Skeletal muscle tissue (tissue), 3 donors: ENCODE measurements at regions not wholly inside any gene's neighbourhood (a gene's known extent, or its start where the extent isn't known, plus 50 kb on each side); places are given as distances from the start of the nearest gene placed in this dataset.
A peak's percentile ranks its signal among the peaks of the same experiment; 100 is the strongest.
"Not testable (repeated sequence)": the region's sequence is repeated elsewhere in the genome, so short reads cannot be mapped to it uniquely, and the experiment has no call there.

ENCODE experiments used
- H3K27ac ChIP-seq: one replicate; pipeline ENCODE4 v1.7.0; 2013; ENCODE audit warnings: mild to moderate bottlenecking, low read depth, low read length, inconsistent platforms
- H3K27me3 ChIP-seq, 3 donors: one replicate each; pipeline ENCODE4 v1.7.0; 2013; ENCODE audit warnings: low read length in 3 of 3; ENCODE audit not compliant: control insufficient read depth in 3 of 3, insufficient read depth in 3 of 3
- H3K36me3 ChIP-seq, 3 donors: one replicate each; pipeline ENCODE4 v1.7.0; 2013; ENCODE audit warnings: low read length in 3 of 3; ENCODE audit not compliant: control insufficient read depth in 3 of 3, insufficient read depth in 3 of 3
- H3K4me1 ChIP-seq, 3 donors: one replicate each; pipeline ENCODE4 v1.7.0; 2013; ENCODE audit warnings: low read length in 3 of 3, mild to moderate bottlenecking in 3 of 3; ENCODE audit not compliant: control insufficient read depth in 3 of 3, insufficient read depth in 3 of 3
- H3K4me3 ChIP-seq, 3 donors: one replicate each; pipeline ENCODE4 v1.7.0; 2013; ENCODE audit warnings: low read length in 3 of 3
- H3K9ac ChIP-seq, 3 donors: one replicate each; pipeline ENCODE4 v1.7.0; 2013; ENCODE audit warnings: low read length in 3 of 3, mild to moderate bottlenecking in 3 of 3, moderate library complexity in 2 of 3, low read depth in 1 of 3
- H3K9me3 ChIP-seq, 3 donors: one replicate each; pipeline ENCODE4 v1.7.0; 2013; ENCODE audit warnings: low read length in 3 of 3; ENCODE audit not compliant: control insufficient read depth in 3 of 3
- donor health status: Osteomylitis.

GRCh38 chr21:35437941-35438340 is 388.8 kb upstream of the RUNX1 start:
- Histone ChIP-seq H3K4me3 (no peak overlapping the region), H3K4me1 (no peaks in the 10 kb centered on the region), H3K27ac (no peak overlapping the region), H3K9me3 (peaks cover 0 to 3% (median 0%) of the 10 kb centered on the region in 3 donors), H3K27me3 (no peaks in the 10 kb centered on the region), H3K9ac (no peak overlapping the region), H3K36me3 (no peaks in the 10 kb centered on the region)

GRCh38 chr21:35436899-35437298 is 387.8 kb upstream of the RUNX1 start:
- Histone ChIP-seq H3K27ac (no peak overlapping the region), H3K36me3 (no peaks in the 10 kb centered on the region), H3K4me1 (no peaks in the 10 kb centered on the region), H3K27me3 (no peaks in the 10 kb centered on the region), H3K4me3 (no peak overlapping the region), H3K9ac (no peak overlapping the region), H3K9me3 (peaks cover 3 to 4% (median 3%) of the 10 kb centered on the region in 3 donors)

- not testable (repeated sequence) for H3K27ac ChIP-seq, H3K36me3 ChIP-seq, H3K4me3 ChIP-seq, H3K9me3 ChIP-seq, H3K27me3 ChIP-seq, H3K9ac ChIP-seq
- peaks cover 0 to 12% (median 5%) of the 10 kb centered on the region in 3 donors for H3K4me1 ChIP-seq
Measured at GRCh38 chr21:35432601-35433000, 383.5 kb upstream of the RUNX1 start.

GRCh38 chr21:35430260-35430659 is 381.2 kb upstream of the RUNX1 start:
- Histone ChIP-seq H3K36me3 (no peaks in the 10 kb centered on the region), H3K27ac (no peak overlapping the region), H3K27me3 (peaks cover 0 to 7% (median 3%) of the 10 kb centered on the region in 3 donors), H3K9ac (no peak overlapping the region), H3K4me3 (no peak overlapping the region), H3K9me3 (peaks cover 3 to 6% (median 4%) of the 10 kb centered on the region in 3 donors), H3K4me1 (peaks cover 0 to 15% (median 5%) of the 10 kb centered on the region in 3 donors)

GRCh38 chr21:35428937-35429336 is 379.8 kb upstream of the RUNX1 start:
- H3K27me3 ChIP-seq, result peaks cover 0 to 7% (median 3%) of the 10 kb centered on the region in 3 donors
- H3K36me3 ChIP-seq, result no peaks in the 10 kb centered on the region
- peaks cover 0 to 6% (median 4%) of the 10 kb centered on the region in 3 donors for H3K9me3 ChIP-seq
- peaks cover 0 to 15% (median 5%) of the 10 kb centered on the region in 3 donors for H3K4me1 ChIP-seq
- no peak overlapping the region for H3K4me3 ChIP-seq
- peak overlapping the region; percentile 68 for H3K27ac ChIP-seq
- H3K9ac ChIP-seq, result peak overlapping the region in 1 of 3 donors; percentile 53

GRCh38 chr21:35428489-35428888 is 379.4 kb upstream of the RUNX1 start:
- Histone ChIP-seq H3K9me3 (peaks cover 0 to 6% (median 4%) of the 10 kb centered on the region in 3 donors), H3K36me3 (no peaks in the 10 kb centered on the region), H3K4me1 (peaks cover 0 to 15% (median 5%) of the 10 kb centered on the region in 3 donors), H3K4me3 (no peak overlapping the region), H3K27ac (peak overlapping the region; percentile 68), H3K9ac (peak overlapping the region in 1 of 3 donors; percentile 53), H3K27me3 (peaks cover 0 to 7% (median 3%) of the 10 kb centered on the region in 3 donors)

- Histone ChIP-seq H3K4me3 (no peak overlapping the region), H3K36me3 (no peaks in the 10 kb centered on the region), H3K27me3 (peaks cover 0 to 7% (median 3%) of the 10 kb centered on the region in 3 donors), H3K4me1 (peaks cover 0 to 15% (median 5%) of the 10 kb centered on the region in 3 donors), H3K9me3 (peaks cover 0 to 6% (median 4%) of the 10 kb centered on the region in 3 donors), H3K27ac (peak overlapping the region; percentile 68), H3K9ac (peak overlapping the region in 1 of 3 donors; percentile 14)
Measured at GRCh38 chr21:35428001-35428320, 378.9 kb upstream of the RUNX1 start.

- H3K27ac ChIP-seq, result peak overlapping the region; percentile 68
- H3K27me3 ChIP-seq, result peaks cover 0 to 7% (median 3%) of the 10 kb centered on the region in 3 donors
- peaks cover 1 to 4% (median 3%) of the 10 kb centered on the region in 3 donors for H3K9me3 ChIP-seq
- H3K36me3 ChIP-seq, result no peaks in the 10 kb centered on the region
- peaks cover 0 to 15% (median 5%) of the 10 kb centered on the region in 3 donors for H3K4me1 ChIP-seq
- no peak overlapping the region for H3K9ac ChIP-seq
- no peak overlapping the region for H3K4me3 ChIP-seq
Measured at GRCh38 chr21:35427320-35428000, 378.4 kb upstream of the RUNX1 start.

- peak overlapping the region; percentile 68 for H3K27ac ChIP-seq
Measured at GRCh38 chr21:35426897-35427296, 377.8 kb upstream of the RUNX1 start.

GRCh38 chr21:35426469-35426868 is 377.4 kb upstream of the RUNX1 start:
- H3K9me3 ChIP-seq, result peaks cover 2 to 6% (median 4%) of the 10 kb centered on the region in 3 donors
- peaks cover 0 to 15% (median 5%) of the 10 kb centered on the region in 3 donors for H3K4me1 ChIP-seq
- H3K27ac ChIP-seq, result peak overlapping the region; percentile 68
- H3K36me3 ChIP-seq, result no peaks in the 10 kb centered on the region
- no peak overlapping the region for H3K4me3 ChIP-seq
- H3K27me3 ChIP-seq, result peaks cover 0 to 7% (median 3%) of the 10 kb centered on the region in 3 donors
- H3K9ac ChIP-seq, result no peak overlapping the region

More at GRCh38 chr21:35426897-35427296, 377.8 kb upstream of the RUNX1 start:
- Histone ChIP-seq H3K36me3 (no peaks in the 10 kb centered on the region), H3K9ac (no peak overlapping the region), H3K9me3 (peaks cover 3 to 6% (median 4%) of the 10 kb centered on the region in 3 donors), H3K4me3 (no peak overlapping the region), H3K4me1 (peaks cover 0 to 15% (median 5%) of the 10 kb centered on the region in 3 donors), H3K27me3 (peaks cover 0 to 7% (median 3%) of the 10 kb centered on the region in 3 donors)
